Fibroblast of pulmonary artery (primary cell): ENCODE measurements at regions not wholly inside any gene's neighbourhood (a gene's known extent, or its start where the extent isn't known, plus 50 kb on each side); places are given as distances from the start of the nearest gene placed in this dataset.

Experiments used
- DNase-seq: peaks from one replicate; pipeline ENCODE4 v3.0.0-alpha.2; 2010; ENCODE audit warnings: low read depth
- H3K4me3 ChIP-seq: replicated peaks from 2 replicates; pipeline ENCODE4 v1.5.1; 2011; ENCODE audit warnings: low read depth, mild to moderate bottlenecking, control low read depth, low read length, moderate library complexity
- CTCF ChIP-seq: IDR thresholded peaks from 2 replicates; pipeline ENCODE4 v1.5.1; 2011; ENCODE audit warnings: mild to moderate bottlenecking, control low read depth, low read length, inconsistent platforms; ENCODE audit errors: missing control alignments

- H3K4me3 ChIP-seq, result peak overlapping the region; percentile 17
- DNase-seq, result peak; percentile 7
- TF ChIP-seq CTCF, result no peak
These were observed 107.4 kb upstream of the STOX2 start for GRCh38 chr4:183797445-183798300.

- no peak for TF ChIP-seq CTCF
- H3K4me3 ChIP-seq, result no peak overlapping the region
- DNase-seq, result no peak
These were observed 106.5 kb upstream of the STOX2 start for GRCh38 chr4:183798301-183799253.

- H3K4me3 ChIP-seq, result no peak overlapping the region
- no peak for TF ChIP-seq CTCF
- DNase-seq, result no peak
These were observed 103.5 kb upstream of the STOX2 start for GRCh38 chr4:183801457-183802165.

- no peak for DNase-seq
- no peak for TF ChIP-seq CTCF
- no peak overlapping the region for H3K4me3 ChIP-seq
These were observed 98.8 kb upstream of the STOX2 start for GRCh38 chr4:183806341-183806740.

GRCh38 chr4:183807420-183808096 lies 97.5 kb upstream of the STOX2 start:
- no peak overlapping the region for H3K4me3 ChIP-seq
- no peak for DNase-seq
- no peak for TF ChIP-seq CTCF

GRCh38 chr4:183808097-183808456 lies 97.0 kb upstream of the STOX2 start:
- no peak for DNase-seq
- no peak overlapping the region for H3K4me3 ChIP-seq
- no peak for TF ChIP-seq CTCF
